ENCODE measurements at regions not wholly inside any gene's neighbourhood (a gene's known extent, or its start where the extent isn't known, plus 50 kb on each side); places are given as distances from the start of the nearest gene placed in this dataset.
A peak's percentile ranks its signal among the peaks of the same experiment; 100 is the strongest.

- Histone ChIP-seq H3K79me2 (ENCODE audit: insufficient read depth, low read length) (no peaks in the 10 kb centered on the region), H3K4me1 (ENCODE audit: insufficient read depth, low read length) (no peaks in the 10 kb centered on the region), H3K9me3 (ENCODE audit: low read length) (no peaks in the 10 kb centered on the region), H3K4me2 (ENCODE audit: low read depth, low read length) (no peak overlapping the region), H3K9ac (ENCODE audit: insufficient read depth, low read depth, low read length) (no peak overlapping the region), H3K27me3 (ENCODE audit: control insufficient read depth in 1 of 2, insufficient read depth in 2 of 2, low read length in 2 of 2) (peaks cover 3 to 28% of the 10 kb centered on the region in 2 experiments; a peak in 1 of 5 replicates), H3K36me3 (replicated peaks in 1 of 2; ENCODE audit: control insufficient read depth in 1 of 2, insufficient read depth in 2 of 2, low read length in 2 of 2) (no peaks in the 10 kb centered on the region), H3K4me3 (replicated peaks in 1 of 3; ENCODE audit: insufficient read depth in 1 of 3, low read depth in 2 of 3, low read length in 3 of 3) (no peak overlapping the region), H3K27ac (ENCODE audit: extremely low read length, insufficient read depth, low read length) (no peak overlapping the region), H4K20me1 (ENCODE audit: insufficient read depth, low read length) (no peaks in the 10 kb centered on the region), H2AFZ (ENCODE audit: low read length) (no peak overlapping the region)
- ATAC-seq (no peak), DNase-seq (ENCODE audit: low spot score) (no peak), FAIRE-seq (no peak)
- ChIA-PET POLR2A (no interaction called here), CTCF (ENCODE audit: low intra/inter-chr PET ratio, low total read pairs) (no interaction called here)
- no TSS peak for BruUV-seq (replicated peaks)
- in situ Hi-C loops (cut with HindIII; ENCODE audit: extremely low pct_ligation_motif_present, low pct_unique_long_range_greater_than_20kb): no loop called here
- no peak for TF ChIP-seq ZNF530 (CRISPR knock-in tag; IDR thresholded peaks at IDR 0.05; ENCODE audit: low read depth)
- TF ChIP-seq ZNF768 (CRISPR knock-in tag; IDR thresholded peaks at IDR 0.05): peak; percentile 18; the same call in 1 of the 2 replicates
- TF ChIP-seq ZFP36L1 (CRISPR knock-in tag; IDR thresholded peaks at IDR 0.05): no peak
- TF ChIP-seq ZNF629 (CRISPR knock-in tag; conservative IDR thresholded peaks at IDR 0.05): peak; percentile 60; the same call in 1 of the 2 replicates
- TF ChIP-seq HES4 (CRISPR knock-in tag; IDR thresholded peaks at IDR 0.05; ENCODE audit: borderline replicate concordance): no peak
- TF ChIP-seq ZNF382 (CRISPR knock-in tag; IDR thresholded peaks at IDR 0.05; ENCODE audit: borderline replicate concordance): no peak
- WGBS (ENCODE audit: low lambda C conversion rate): 15% methylated on average over 5 of the region's 5 CpGs
- intact Hi-C loops (cut with micrococcal nuclease; ENCODE audit: unreplicated experiment): no loop called here
Observed at GRCh38 chr20:40766790-40767614, 78.0 kb upstream of the MAFB start.

- H3K9ac ChIP-seq (ENCODE audit: insufficient read depth, low read depth, low read length): no peak overlapping the region
- no peak overlapping the region for H3K27ac ChIP-seq (ENCODE audit: extremely low read length, insufficient read depth, low read length)
- TF ChIP-seq LCORL (IDR thresholded peaks at IDR 0.05): no peak
- TF ChIP-seq LCORL (CRISPR knock-in tag; IDR thresholded peaks at IDR 0.05): no peak
- TF ChIP-seq LRRFIP1 (CRISPR knock-in tag; conservative IDR thresholded peaks at IDR 0.05): no peak
- no peak for TF ChIP-seq CEBPG (CRISPR knock-in tag; IDR thresholded peaks at IDR 0.05)
- TF ChIP-seq ZNF547 (CRISPR knock-in tag; IDR thresholded peaks at IDR 0.05): no peak
- no peak for TF ChIP-seq MXD1 (CRISPR knock-in tag; IDR thresholded peaks at IDR 0.05)
- TF ChIP-seq NFYC (CRISPR knock-in tag; IDR thresholded peaks at IDR 0.05): no peak
- TF ChIP-seq TFAP4 (IDR thresholded peaks at IDR 0.05; ENCODE audit: borderline replicate concordance, low read depth): no peak
- no peak for TF ChIP-seq ZNF7 (CRISPR knock-in tag; IDR thresholded peaks at IDR 0.05)
- TF ChIP-seq ZFP36L1 (CRISPR knock-in tag; IDR thresholded peaks at IDR 0.05): no peak
- no peak for TF ChIP-seq ZNF878 (CRISPR knock-in tag; IDR thresholded peaks at IDR 0.05)
- no peak for TF ChIP-seq ZNF225 (CRISPR knock-in tag; IDR thresholded peaks at IDR 0.05)
- H3K79me2 ChIP-seq (ENCODE audit: insufficient read depth, low read length): no peaks in the 10 kb centered on the region
- no peak overlapping the region for H3K4me3 ChIP-seq (replicated peaks in 1 of 3; ENCODE audit: insufficient read depth in 1 of 3, low read depth in 2 of 3, low read length in 3 of 3)
- ChIA-PET CTCF (ENCODE audit: low intra/inter-chr PET ratio, low total read pairs) (no interaction called here), POLR2A (no interaction called here)
- H3K27me3 ChIP-seq (ENCODE audit: control insufficient read depth in 1 of 2, insufficient read depth in 2 of 2, low read length in 2 of 2): peaks cover 3 to 28% of the 10 kb centered on the region in 2 experiments; a peak in 1 of 5 replicates
- H3K4me2 ChIP-seq (ENCODE audit: low read depth, low read length): no peak overlapping the region
- BruUV-seq (replicated peaks): no TSS peak
- 20% methylated on average over 3 of the region's 3 CpGs for WGBS (ENCODE audit: low lambda C conversion rate)
- H2AFZ ChIP-seq (ENCODE audit: low read length): no peak overlapping the region
- in situ Hi-C loops (cut with HindIII; ENCODE audit: extremely low pct_ligation_motif_present, low pct_unique_long_range_greater_than_20kb): no loop called here
- H3K4me1 ChIP-seq (ENCODE audit: insufficient read depth, low read length): no peaks in the 10 kb centered on the region
- H3K36me3 ChIP-seq (replicated peaks in 1 of 2; ENCODE audit: control insufficient read depth in 1 of 2, insufficient read depth in 2 of 2, low read length in 2 of 2): no peaks in the 10 kb centered on the region
- H3K9me3 ChIP-seq (ENCODE audit: low read length): no peaks in the 10 kb centered on the region
- no peak for DNase-seq (ENCODE audit: low spot score)
- no peak for FAIRE-seq
- H4K20me1 ChIP-seq (ENCODE audit: insufficient read depth, low read length): no peaks in the 10 kb centered on the region
- intact Hi-C loops (cut with micrococcal nuclease; ENCODE audit: unreplicated experiment): no loop called here
- no peak for ATAC-seq
Observed at GRCh38 chr20:40767615-40767924, 78.5 kb upstream of the MAFB start.
